Adrenal gland (tissue), 9 donors: ENCODE measurements at regions not wholly inside any gene's neighbourhood (a gene's known extent, or its start where the extent isn't known, plus 50 kb on each side); places are given as distances from the start of the nearest gene placed in this dataset.

ENCODE experiments used
- DNase-seq, 7 donors: peaks; one replicate each; pipeline ENCODE4 v3.0.0-alpha.2; 2019 to 2020
- H3K27ac ChIP-seq, 5 donors: fragments of 200-600 bp; sonication (generic) in 4 of 5; 1 replicate in 3 of 5; 2 replicates in 2 of 5; pipeline versions ENCODE4 v1.5.1 to v1.8.0; 2016 to 2020; ENCODE audit warnings: mild to moderate bottlenecking in 1 of 5
- H3K27me3 ChIP-seq: fragments of 200-600 bp; 2 replicates; pipeline ENCODE4 v1.8.0; 2021
- H3K36me3 ChIP-seq, 2 donors: fragments of 200-600 bp; replicated peaks in 1 of 2; 1 replicate in 1 of 2; 2 replicates in 1 of 2; pipeline versions ENCODE4 v1.5.1 to v1.8.0; 2018 to 2022
- H3K4me1 ChIP-seq, 2 donors: fragments of 200-600 bp; replicated peaks in 1 of 2; 1 replicate in 1 of 2; 2 replicates in 1 of 2; pipeline versions ENCODE4 v1.5.1 to v1.8.0; 2018 to 2021
- H3K4me3 ChIP-seq, 4 donors: fragments of 200-600 bp; sonication (generic) in 3 of 4; one replicate each; pipeline ENCODE4 v1.5.1; 2016 to 2018
- H3K9me3 ChIP-seq, 3 donors: fragments of 200-600 bp; sonication (generic) in 1 of 3; replicated peaks in 1 of 3; 1 replicate in 2 of 3; 2 replicates in 1 of 3; pipeline versions ENCODE4 v1.5.1 to v1.8.0; 2016 to 2021
- CTCF ChIP-seq, 6 experiments: fragments of 450-650 bp in 4 of 6; fragments of 200-600 bp in 2 of 6; sonication (generic) in 1 of 6; IDR thresholded peaks; 1 replicate in 5 of 6; 2 replicates in 1 of 6; pipeline versions ENCODE4 v1.5.1 to v1.8.0; 2016 to 2021; ENCODE audit warnings: antibody characterized with exemption in 6 of 6, mild to moderate bottlenecking in 2 of 6, moderate library complexity in 1 of 6
- POLR2A ChIP-seq, 2 donors: fragments of 450-650 bp; IDR thresholded peaks; one replicate each; pipeline ENCODE4 v1.6.1; 2017; ENCODE audit warnings: antibody characterized with exemption in 2 of 2, mild to moderate bottlenecking in 2 of 2, moderate library complexity in 1 of 2
- WGBS, 4 donors: extraction: QIAGEN DNeasy Blood & Tissue Kit in 2 of 4; methylation state at CpG; one replicate each; pipeline versions ENCODE4 v1.1.5 to v1.1.7; 2013 to 2017; 5-methylcytosine and 5-hydroxymethylcytosine counted together
- intact Hi-C, 2 donors: fragments of 100-400 bp; cut with DNase I; formaldehyde crosslinking; loops; one replicate each; pipeline versions ENCODE4 v1.14.1 to v1.15.0; 2022 to 2023
- donor health status: healthy with polysubstance abuse.
- donor health status: Bipolar disorder and iron deficiency.
- donor health status: DM: yes; HTN: yes; CAD: no.
- donor health status: DM: no; HTN: no; CAD: no.
- donor health status: DM: no; HTN: no; CAD: no.

GRCh38 chr15:69525543-69525942 is 72.9 kb downstream of the RPLP1 start:
- DNase-seq, result no peak
- Histone ChIP-seq H3K27me3 (no peaks in the 10 kb centered on the region), H3K27ac (no peak overlapping the region), H3K9me3 (no peaks in the 10 kb centered on the region), H3K36me3 (no peaks in the 10 kb centered on the region), H3K4me1 (no peaks in the 10 kb centered on the region), H3K4me3 (no peak overlapping the region)
- 80 to 89% (median 88%) methylated on average over 6 of the region's 6 CpGs for WGBS, 4 donors
- no peak for TF ChIP-seq POLR2A (IDR thresholded peaks at IDR 0.05)
- no peak for TF ChIP-seq CTCF (IDR thresholded peaks at IDR 0.05)
- intact Hi-C loops, result no loop called here

- intact Hi-C loops, result no loop called here
- DNase-seq, result no peak
- no peaks in the 10 kb centered on the region for H3K4me1 ChIP-seq
- TF ChIP-seq POLR2A (IDR thresholded peaks at IDR 0.05) (no peak), CTCF (IDR thresholded peaks at IDR 0.05) (no peak)
- H3K4me3 ChIP-seq, result no peak overlapping the region
- no peaks in the 10 kb centered on the region for H3K27me3 ChIP-seq
- no peaks in the 10 kb centered on the region for H3K9me3 ChIP-seq
- H3K36me3 ChIP-seq, result no peaks in the 10 kb centered on the region
- no peak overlapping the region for H3K27ac ChIP-seq
- 70 to 77% (median 72%) methylated on average over 15 to 17 of the region's 17 CpGs for WGBS, 4 donors
These were observed 73.8 kb downstream of the RPLP1 start for GRCh38 chr15:69526081-69527061.

- H3K27me3 ChIP-seq, result no peaks in the 10 kb centered on the region
- no peak for DNase-seq
- intact Hi-C loops, result no loop called here
- 78 to 88% (median 85%) methylated on average over 5 of the region's 5 CpGs for WGBS, 4 donors
- no peaks in the 10 kb centered on the region for H3K9me3 ChIP-seq
- no peak for TF ChIP-seq CTCF (IDR thresholded peaks at IDR 0.05)
- no peaks in the 10 kb centered on the region for H3K36me3 ChIP-seq
- no peak overlapping the region for H3K4me3 ChIP-seq
- H3K4me1 ChIP-seq, result no peaks in the 10 kb centered on the region
- no peak overlapping the region for H3K27ac ChIP-seq
These were observed 76.5 kb downstream of the RPLP1 start for GRCh38 chr15:69529141-69529540.

GRCh38 chr15:69529961-69530633 is 77.5 kb downstream of the RPLP1 start:
- H3K4me3 ChIP-seq, result no peak overlapping the region
- H3K36me3 ChIP-seq, result no peaks in the 10 kb centered on the region
- no peak overlapping the region for H3K27ac ChIP-seq
- no peaks in the 10 kb centered on the region for H3K27me3 ChIP-seq
- WGBS, 4 donors, result 61 to 73% (median 69%) methylated on average over 6 of the region's 6 CpGs
- no peak for TF ChIP-seq POLR2A (IDR thresholded peaks at IDR 0.05)
- TF ChIP-seq CTCF (IDR thresholded peaks at IDR 0.05), result no peak
- no peak for DNase-seq
- intact Hi-C loops, result no loop called here
- no peaks in the 10 kb centered on the region for H3K9me3 ChIP-seq
- no peaks in the 10 kb centered on the region for H3K4me1 ChIP-seq
